K562 (cell line): ENCODE measurements at regions not wholly inside any gene's neighbourhood (a gene's known extent, or its start where the extent isn't known, plus 50 kb on each side); places are given as distances from the start of the nearest gene placed in this dataset.

ENCODE experiments used
- ATAC-seq: fragments of 200-7000 bp; cut with Tn5 transposase; 3 replicates; pipeline ENCODE4 v1.9.1; 2020; ENCODE audit warnings: moderate library complexity
- BruUV-seq: library from RNA; stranded (reverse); fragments of 400-500 nt; replicated peaks from 2 replicates; lab custom pipeline; 2021; lab: Mats Ljungman, UMichigan
- CTCF ChIA-PET: fragments of 300-600 bp; formaldehyde crosslinking; extraction: SDS; loops from one replicate; lab custom pipeline; 2021; ENCODE audit warnings: low intra/inter-chr PET ratio; lab: Yijun Ruan, JAX
- POLR2A ChIA-PET: fragments of 300-600, 350-650 bp; sonication (Branson Sonifier 250); formaldehyde crosslinking; extraction: SDS; loops from one replicate; lab custom pipeline; 2021; ENCODE audit warnings: antibody characterized with exemption, inconsistent platforms; lab: Yijun Ruan, JAX
- DNase-seq, 4 experiments: peaks; one replicate each; pipeline versions ENCODE4 v3.0.0 to v3.0.0-alpha.2; 2011 to 2018; ENCODE audit warnings: low spot score in 3 of 4, mixed read lengths in 3 of 4; ENCODE audit errors: extremely low read depth in 1 of 4
- FAIRE-seq: peaks from 2 replicates; lab custom pipeline; 2011; peaks lifted over from hg19 to GRCh38; lab: Jason Lieb, UNC
- H2AFZ ChIP-seq: 2 replicates; pipeline ENCODE4 v1.6.0; 2011; ENCODE audit warnings: low read depth, low read length, control low read depth, inconsistent platforms
- H3K27ac ChIP-seq: fragments of 200-600 bp; 3 replicates; pipeline ENCODE4 v1.8.0; 2011; ENCODE audit warnings: low read depth, mild to moderate bottlenecking, control low read depth, inconsistent platforms, low read length, moderate library complexity, mixed read lengths; ENCODE audit errors: extremely low read depth
- H3K27me3 ChIP-seq, 2 experiments: fragments of 300-600 bp in 1 of 2; 2 replicates in 1 of 2; 3 replicates in 1 of 2; pipeline versions ENCODE4 v1.6.0 to v1.8.0; 2011; ENCODE audit warnings: inconsistent platforms in 2 of 2, low read length in 2 of 2, mild to moderate bottlenecking in 1 of 2, mixed read lengths in 1 of 2, moderate library complexity in 1 of 2; ENCODE audit not compliant: control insufficient read depth in 2 of 2, insufficient read depth in 2 of 2
- H3K36me3 ChIP-seq: fragments of 300-600 bp; 3 replicates; pipeline ENCODE4 v1.8.0; 2011; ENCODE audit warnings: mild to moderate bottlenecking, low read length, inconsistent platforms; ENCODE audit not compliant: control insufficient read depth, insufficient read depth
- H3K4me1 ChIP-seq, 2 experiments: fragments of 200-600 bp in 1 of 2; replicated peaks in 1 of 2; 2 replicates in 1 of 2; 3 replicates in 1 of 2; pipeline versions ENCODE4 v1.5.1 to v1.8.0; 2011; ENCODE audit warnings: inconsistent platforms in 2 of 2, low read length in 2 of 2, mild to moderate bottlenecking in 1 of 2, mixed read lengths in 1 of 2, moderate library complexity in 1 of 2; ENCODE audit not compliant: control insufficient read depth in 2 of 2, insufficient read depth in 2 of 2
- H3K4me2 ChIP-seq: 2 replicates; pipeline ENCODE4 v1.6.1; 2011; ENCODE audit warnings: low read length, control low read depth, inconsistent platforms, mixed read lengths; ENCODE audit not compliant: insufficient read depth
- H3K4me3 ChIP-seq: fragments of 200-600 bp; sonication (generic), shearing (Covaris generic); 2 replicates; pipeline ENCODE4 v1.5.1; 2016; ENCODE audit warnings: control low read depth, inconsistent platforms
- H3K79me2 ChIP-seq: fragments of 200-600 bp; 3 replicates; pipeline ENCODE4 v1.8.0; 2011; ENCODE audit warnings: low read length, inconsistent platforms; ENCODE audit not compliant: control insufficient read depth, insufficient read depth
- H3K9ac ChIP-seq, 2 experiments: 2 replicates each; pipeline versions ENCODE4 v1.6.0 to v1.6.1; 2011; ENCODE audit warnings: low read depth in 2 of 2, low read length in 2 of 2, control low read depth in 1 of 2, inconsistent platforms in 1 of 2, mild to moderate bottlenecking in 1 of 2, mixed read lengths in 1 of 2; ENCODE audit not compliant: insufficient read depth in 1 of 2
- H3K9me1 ChIP-seq: one replicate; pipeline ENCODE4 v1.6.0; 2011; ENCODE audit warnings: inconsistent platforms, mild to moderate bottlenecking, low read length, moderate library complexity; ENCODE audit not compliant: control insufficient read depth, insufficient read depth
- H3K9me3 ChIP-seq: replicated peaks from 2 replicates; pipeline ENCODE4 v1.5.1; 2011; ENCODE audit warnings: low read depth, low read length, inconsistent platforms; ENCODE audit not compliant: control insufficient read depth, insufficient read depth
- H4K20me1 ChIP-seq: replicated peaks from 2 replicates; pipeline ENCODE4 v1.6.1; 2011; ENCODE audit warnings: low read length, inconsistent platforms, mixed read lengths; ENCODE audit not compliant: control insufficient read depth, insufficient read depth
- BHLHE40 ChIP-seq: IDR thresholded peaks from 2 replicates; pipeline ENCODE4 v1.6.1; 2011; ENCODE audit warnings: low read length, improper control_type of control experiment
- CTBP1 ChIP-seq: fragments of 450-650 bp; IDR thresholded peaks from 2 replicates; pipeline ENCODE4 v1.6.1; 2016; ENCODE audit warnings: borderline replicate concordance
- ETV6 ChIP-seq, 3 experiments: fragments of 150-350 bp in 1 of 3; sonication (generic) in 1 of 3; formaldehyde crosslinking in 1 of 3; IDR thresholded peaks; 2 replicates each; pipeline versions ENCODE4 v1.6.1 to v1.8.0; 2014 to 2022; ENCODE audit warnings: borderline replicate concordance in 2 of 3, low read depth in 2 of 3, antibody characterized with exemption in 1 of 3, low read length in 1 of 3, mild to moderate bottlenecking in 1 of 3, missing genetic modification reagents in 1 of 3
- GATAD2A ChIP-seq: fragments of 450-650 bp; IDR thresholded peaks from 2 replicates; pipeline ENCODE4 v1.6.1; 2017
- HNRNPUL1 ChIP-seq: fragments of 200-400 bp; formaldehyde crosslinking; IDR thresholded peaks from 2 replicates; pipeline ENCODE4 v1.6.1; 2017; ENCODE audit warnings: low read length
- IFI16 ChIP-seq: fragments of 250-450 bp; sonication (Bioruptor Pico); IDR thresholded peaks from 2 replicates; pipeline ENCODE4 v2.1.2; 2022; ENCODE audit warnings: mild to moderate bottlenecking, inconsistent platforms
- LEF1 ChIP-seq: fragments of 450-650 bp; IDR thresholded peaks from 2 replicates; pipeline ENCODE4 v1.6.1; 2016; ENCODE audit warnings: mild to moderate bottlenecking
- NELFE ChIP-seq: IDR thresholded peaks from 2 replicates; pipeline ENCODE4 v1.6.1; 2011; ENCODE audit warnings: mild to moderate bottlenecking; ENCODE audit not compliant: insufficient read depth, insufficient read length
- PHF8 ChIP-seq: fragments of 200-600 bp; sonication (generic); IDR thresholded peaks from 2 replicates; pipeline ENCODE4 v1.6.1; 2012; ENCODE audit warnings: mixed run types, mild to moderate bottlenecking, inconsistent platforms, low read length, moderate library complexity, borderline replicate concordance
- TCF7L2 ChIP-seq: fragments of 150-350 bp; IDR thresholded peaks from 2 replicates; pipeline ENCODE4 v1.6.1; 2016; ENCODE audit warnings: low read depth, mild to moderate bottlenecking, low read length, moderate library complexity
- TGIF2 ChIP-seq: sonication (generic); formaldehyde crosslinking; IDR thresholded peaks from 2 replicates; pipeline ENCODE4 v1.8.1; 2022; ENCODE audit warnings: mild to moderate bottlenecking, missing genetic modification reagents, moderate library complexity
- TRIM28 ChIP-seq: fragments of 450-650 bp; IDR thresholded peaks from 2 replicates; pipeline ENCODE4 v1.6.1; 2017
- ZNF263 ChIP-seq: sonication (generic); formaldehyde crosslinking; IDR thresholded peaks from 2 replicates; pipeline ENCODE4 v1.8.0; 2022; ENCODE audit warnings: mild to moderate bottlenecking, missing genetic modification reagents, borderline replicate concordance
- ZNF354B ChIP-seq: fragments of 250-450 bp; sonication (Bioruptor Pico); IDR thresholded peaks from 2 replicates; pipeline ENCODE4 v1.4.0; 2020
- ZNF551 ChIP-seq: fragments of 250-450 bp; sonication (Bioruptor Pico); IDR thresholded peaks from 2 replicates; pipeline ENCODE4 v1.5.0; 2021; ENCODE audit warnings: mild to moderate bottlenecking, moderate library complexity
- ZNF57 ChIP-seq: fragments of 450-650 bp; formaldehyde crosslinking; IDR thresholded peaks from 2 replicates; pipeline ENCODE4 v1.4.0; 2020; ENCODE audit warnings: mild to moderate bottlenecking, moderate library complexity
- ZNF699 ChIP-seq: fragments of 250-450 bp; sonication (Bioruptor Pico); IDR thresholded peaks from 2 replicates; pipeline ENCODE4 v1.8.0; 2021; ENCODE audit warnings: mild to moderate bottlenecking, moderate library complexity; ENCODE audit not compliant: insufficient replicate concordance
- WGBS: fragments of 100-300 bp; shearing (Covaris generic); methylation state at CpG from one replicate; pipeline ENCODE4 v1.1.6; 2016; ENCODE audit warnings: low coverage, mixed read lengths; ENCODE audit not compliant: insufficient coverage; ENCODE audit errors: missing lambda C conversion rate; 5-methylcytosine and 5-hydroxymethylcytosine counted together
- in situ Hi-C: fragments of 300-500 bp; cut with MboI; formaldehyde crosslinking; loops from 4 replicates; pipeline ENCODE4 v1.15.0; 2018; ENCODE audit warnings: inconsistent platforms, mixed read lengths
- intact Hi-C: fragments of 100-400 bp; cut with micrococcal nuclease; formaldehyde crosslinking; loops from 2 replicates; pipeline ENCODE4 v1.14.2; 2022
- TF ChIP-seq, protein P1 (sequence below): sonication (generic); IDR thresholded peaks from 2 replicates; pipeline ENCODE4 v1.6.1; 2016
- TF ChIP-seq, protein P2 (sequence below), 2 experiments: IDR thresholded peaks in 1 of 2; conservative IDR thresholded peaks in 1 of 2; 2 replicates each; pipeline ENCODE4 v1.6.1; 2016; ENCODE audit warnings: low read depth in 2 of 2, mild to moderate bottlenecking in 1 of 2, missing compliant biosample characterization in 1 of 2, missing genetic modification characterization in 1 of 2, moderate library complexity in 1 of 2

DNA sequence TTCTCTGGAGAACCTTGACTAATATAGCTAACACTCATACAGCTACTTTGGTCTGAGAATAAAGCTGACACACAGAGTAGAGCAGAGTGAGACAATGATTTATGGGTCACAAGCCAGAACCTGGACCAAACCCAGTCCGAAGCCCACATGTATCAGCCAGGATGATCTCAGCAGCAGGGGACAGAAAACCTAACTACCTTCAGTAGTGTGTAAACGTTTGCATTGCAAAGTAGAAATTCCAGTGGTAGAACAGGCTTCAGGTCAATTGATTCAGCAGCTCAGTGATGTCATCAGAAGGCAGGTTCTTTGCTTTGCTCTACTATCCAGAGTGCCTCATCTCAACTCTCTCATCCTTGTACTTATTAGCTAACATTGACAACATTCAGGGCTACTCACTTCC lies 62.5 kb upstream of the PALS2 start:
- CTCF ChIA-PET = no interaction called here
- TF ChIP-seq TGIF2 (CRISPR knock-in tag) = no peak
- no peak for TF ChIP-seq GATAD2A
- no peak for TF ChIP-seq TCF7L2
- no peak for TF ChIP-seq ZNF699
- no peak for TF ChIP-seq ZNF263 (CRISPR knock-in tag)
- no peak for TF ChIP-seq HNRNPUL1
- TF ChIP-seq, protein P1, sequence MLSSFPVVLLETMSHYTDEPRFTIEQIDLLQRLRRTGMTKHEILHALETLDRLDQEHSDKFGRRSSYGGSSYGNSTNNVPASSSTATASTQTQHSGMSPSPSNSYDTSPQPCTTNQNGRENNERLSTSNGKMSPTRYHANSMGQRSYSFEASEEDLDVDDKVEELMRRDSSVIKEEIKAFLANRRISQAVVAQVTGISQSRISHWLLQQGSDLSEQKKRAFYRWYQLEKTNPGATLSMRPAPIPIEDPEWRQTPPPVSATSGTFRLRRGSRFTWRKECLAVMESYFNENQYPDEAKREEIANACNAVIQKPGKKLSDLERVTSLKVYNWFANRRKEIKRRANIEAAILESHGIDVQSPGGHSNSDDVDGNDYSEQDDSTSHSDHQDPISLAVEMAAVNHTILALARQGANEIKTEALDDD = no peak
- no peak for TF ChIP-seq LEF1
- TF ChIP-seq, protein P2, sequence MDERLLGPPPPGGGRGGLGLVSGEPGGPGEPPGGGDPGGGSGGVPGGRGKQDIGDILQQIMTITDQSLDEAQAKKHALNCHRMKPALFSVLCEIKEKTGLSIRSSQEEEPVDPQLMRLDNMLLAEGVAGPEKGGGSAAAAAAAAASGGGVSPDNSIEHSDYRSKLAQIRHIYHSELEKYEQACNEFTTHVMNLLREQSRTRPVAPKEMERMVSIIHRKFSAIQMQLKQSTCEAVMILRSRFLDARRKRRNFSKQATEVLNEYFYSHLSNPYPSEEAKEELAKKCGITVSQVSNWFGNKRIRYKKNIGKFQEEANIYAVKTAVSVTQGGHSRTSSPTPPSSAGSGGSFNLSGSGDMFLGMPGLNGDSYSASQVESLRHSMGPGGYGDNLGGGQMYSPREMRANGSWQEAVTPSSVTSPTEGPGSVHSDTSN (CRISPR knock-in tag; IDR thresholded peaks at IDR 0.05; ENCODE audit: low read depth) = no peak
- TF ChIP-seq, protein P2 (tag; conservative IDR thresholded peaks at IDR 0.05; ENCODE audit: low read depth) = no peak
- TF ChIP-seq ZNF551 (CRISPR knock-in tag) = no peak
- TF ChIP-seq ETV6 (IDR thresholded peaks at IDR 0.05; ENCODE audit: borderline replicate concordance in 1 of 2, low read depth in 2 of 2, low read length in 1 of 2) = no peak
- TF ChIP-seq ETV6 (CRISPR knock-in tag; IDR thresholded peaks at IDR 0.05; ENCODE audit: borderline replicate concordance) = no peak
- TF ChIP-seq ZNF354B = no peak
- no peak for TF ChIP-seq BHLHE40
- TF ChIP-seq PHF8 = no peak
- TF ChIP-seq CTBP1 = no peak
- no peak for TF ChIP-seq TRIM28
- TF ChIP-seq ZNF57 (CRISPR knock-in tag) = no peak
- no peak for TF ChIP-seq NELFE
- TF ChIP-seq IFI16 (CRISPR knock-in tag) = no peak
- Histone ChIP-seq H3K27me3 (peaks cover 5 to 12% of the 10 kb centered on the region in 2 experiments), H3K4me3 (no peak overlapping the region), H3K9me3 (no peaks in the 10 kb centered on the region), H3K4me2 (no peak overlapping the region), H4K20me1 (no peaks in the 10 kb centered on the region), H3K27ac (no peak overlapping the region), H3K36me3 (no peaks in the 10 kb centered on the region), H3K9me1 (no peaks in the 10 kb centered on the region), H3K79me2 (no peaks in the 10 kb centered on the region), H3K4me1 (no peaks in the 10 kb centered on the region), H2AFZ (no peak overlapping the region), H3K9ac (no peak overlapping the region)
- 0% methylated on average over 2 of the region's 2 CpGs for WGBS
- DNase-seq = no peak
- in situ Hi-C loops (no loop called here), intact Hi-C loops (no loop called here)
- POLR2A ChIA-PET = interaction anchor here (0.6 kb wide), 1 partner anchor 72 kb away, joined by 3 read pairs; no protein-coding TSS in a partner anchor
- ATAC-seq = no peak
- FAIRE-seq = no peak
- BruUV-seq = no TSS peak
